ENCODE measurements at regions not wholly inside any gene's neighbourhood (a gene's known extent, or its start where the extent isn't known, plus 50 kb on each side); places are given as distances from the start of the nearest gene placed in this dataset.

GRCh38 chr18:64416990-64417389 lies 268.1 kb upstream of the LINC00305 start:
- peak overlapping the region; percentile 25 for H3K4me3 ChIP-seq (ENCODE audit: low read length)
- Mint-ChIP-seq H3K27me3 (ENCODE audit: insufficient read depth) (peaks cover 4% of the 10 kb centered on the region), H3K4me3 (no peak overlapping the region)

GRCh38 chr18:64415218-64415617 lies 266.3 kb upstream of the LINC00305 start:
- no peak for DNase-seq
- Histone ChIP-seq H3K36me3 (ENCODE audit: control insufficient read depth, insufficient read depth, low read length) (no peaks in the 10 kb centered on the region), H3K9me3 (ENCODE audit: control insufficient read depth, low read length) (peaks cover 12% of the 10 kb centered on the region), H3K4me1 (ENCODE audit: control insufficient read depth, insufficient read depth, low read length) (peaks cover 17% of the 10 kb centered on the region), H3K9ac (ENCODE audit: extremely low read depth, low read length, poor library complexity, severe bottlenecking) (no peak overlapping the region), H3K4me3 (ENCODE audit: low read length) (no peak overlapping the region), H3K27me3 (ENCODE audit: control insufficient read depth, insufficient read depth, low read length, poor library complexity, severe bottlenecking) (no peaks in the 10 kb centered on the region), H3K27ac (ENCODE audit: low read depth, low read length) (no peak overlapping the region)
- Mint-ChIP-seq H3K4me1 (peaks cover 53% of the 10 kb centered on the region), H3K4me3 (no peak overlapping the region), H3K9me3 (peaks cover 15% of the 10 kb centered on the region), H3K36me3 (ENCODE audit: low read depth) (peaks cover 9% of the 10 kb centered on the region), H3K27me3 (ENCODE audit: insufficient read depth) (peaks cover 4% of the 10 kb centered on the region), H3K27ac (no peak overlapping the region)
- 88 to 100% methylated on average over 1 to 2 of the region's 2 CpGs for WGBS, 2 experiments (ENCODE audit: insufficient coverage in 1 of 2, insufficient read length in 1 of 2)
- no peak for TF ChIP-seq CTCF (conservative IDR thresholded peaks at IDR 0.05)

More at GRCh38 chr18:64416990-64417389, 268.1 kb upstream of the LINC00305 start:
- H3K9me3 ChIP-seq (ENCODE audit: control insufficient read depth, low read length): peaks cover 12% of the 10 kb centered on the region
- peaks cover 9% of the 10 kb centered on the region for H3K36me3 Mint-ChIP-seq (ENCODE audit: low read depth)
- H3K9me3 Mint-ChIP-seq: peaks cover 16% of the 10 kb centered on the region
- 11% methylated on average over 1 of the region's 1 CpG; no CpG with 5 or more reads in 1 of the 2 experiments for WGBS, 2 experiments (ENCODE audit: insufficient coverage in 1 of 2, insufficient read length in 1 of 2)
- H3K4me1 ChIP-seq (ENCODE audit: control insufficient read depth, insufficient read depth, low read length): peaks cover 11% of the 10 kb centered on the region
- peaks cover 35% of the 10 kb centered on the region for H3K4me1 Mint-ChIP-seq
- no peak overlapping the region for H3K9ac ChIP-seq (ENCODE audit: extremely low read depth, low read length, poor library complexity, severe bottlenecking)
- DNase-seq: peak; percentile 54
- TF ChIP-seq CTCF (conservative IDR thresholded peaks at IDR 0.05): no peak
- peak overlapping the region; percentile 62 for H3K27ac Mint-ChIP-seq
- H3K36me3 ChIP-seq (ENCODE audit: control insufficient read depth, insufficient read depth, low read length): no peaks in the 10 kb centered on the region
- no peaks in the 10 kb centered on the region for H3K27me3 ChIP-seq (ENCODE audit: control insufficient read depth, insufficient read depth, low read length, poor library complexity, severe bottlenecking)
- no peak overlapping the region for H3K27ac ChIP-seq (ENCODE audit: low read depth, low read length)

- no peak overlapping the region for H3K9ac ChIP-seq (ENCODE audit: extremely low read depth, low read length, poor library complexity, severe bottlenecking)
- DNase-seq: no peak
- no peaks in the 10 kb centered on the region for H3K36me3 ChIP-seq (ENCODE audit: control insufficient read depth, insufficient read depth, low read length)
- H3K27me3 Mint-ChIP-seq (ENCODE audit: insufficient read depth): no peaks in the 10 kb centered on the region
- no peak for TF ChIP-seq CTCF (conservative IDR thresholded peaks at IDR 0.05)
- H3K4me3 Mint-ChIP-seq: peak overlapping the region; percentile 2
- H3K27ac ChIP-seq (ENCODE audit: low read depth, low read length): no peak overlapping the region
- H3K4me1 Mint-ChIP-seq: peaks cover 39% of the 10 kb centered on the region
- H3K27ac Mint-ChIP-seq: peak overlapping the region; percentile 40
- H3K4me3 ChIP-seq (ENCODE audit: low read length): peak overlapping the region; percentile 58
- H3K27me3 ChIP-seq (ENCODE audit: control insufficient read depth, insufficient read depth, low read length, poor library complexity, severe bottlenecking): no peaks in the 10 kb centered on the region
- H3K9me3 Mint-ChIP-seq: peaks cover 12% of the 10 kb centered on the region
- peaks cover 6% of the 10 kb centered on the region for H3K36me3 Mint-ChIP-seq (ENCODE audit: low read depth)
- WGBS, 2 experiments (ENCODE audit: insufficient coverage in 1 of 2, insufficient read length in 1 of 2): 56 to 59% methylated on average over 6 of the region's 6 CpGs
- H3K4me1 ChIP-seq (ENCODE audit: control insufficient read depth, insufficient read depth, low read length): peaks cover 8% of the 10 kb centered on the region
- peaks cover 12% of the 10 kb centered on the region for H3K9me3 ChIP-seq (ENCODE audit: control insufficient read depth, low read length)
These were observed 261.8 kb upstream of the LINC00305 start for GRCh38 chr18:64410685-64411084.

Data from endodermal cell (in vitro differentiated cells).